Upper lobe of left lung (tissue), 6 donors: ENCODE measurements at regions not wholly inside any gene's neighbourhood (a gene's known extent, or its start where the extent isn't known, plus 50 kb on each side); places are given as distances from the start of the nearest gene placed in this dataset.

Experiments
- ATAC-seq, 2 donors: fragments of 200-7000 bp; cut with Tn5 transposase; one replicate each; pipeline ENCODE4 v1.9.1; 2022; ENCODE audit warnings: mild to moderate bottlenecking in 2 of 2, moderate library complexity in 2 of 2; ENCODE audit not compliant: low FRiP score in 2 of 2
- DNase-seq, 2 donors: peaks; one replicate each; pipeline ENCODE4 v3.0.0-alpha.2; 2019 to 2020
- H3K27ac ChIP-seq, 4 donors: fragments of 200-600 bp; sonication (generic); one replicate each; pipeline ENCODE4 v1.5.1; 2016 to 2019
- H3K27me3 ChIP-seq, 4 donors: fragments of 200-600 bp; sonication (generic); one replicate each; pipeline ENCODE4 v1.5.1; 2017 to 2019
- H3K36me3 ChIP-seq, 4 donors: fragments of 200-600 bp; sonication (generic); one replicate each; pipeline ENCODE4 v1.5.1; 2016 to 2019
- H3K4me1 ChIP-seq, 4 donors: fragments of 200-600 bp; sonication (generic); one replicate each; pipeline ENCODE4 v1.5.1; 2018 to 2019
- H3K4me3 ChIP-seq, 4 donors: fragments of 200-600 bp; sonication (generic); one replicate each; pipeline ENCODE4 v1.5.1; 2017 to 2019; ENCODE audit warnings: mild to moderate bottlenecking in 2 of 4, moderate library complexity in 1 of 4
- H3K9me3 ChIP-seq, 4 donors: fragments of 200-600 bp; sonication (generic); one replicate each; pipeline ENCODE4 v1.5.1; 2018 to 2019
- CTCF ChIP-seq, 6 experiments: fragments of 450-650 bp in 4 of 6; fragments of 200-600 bp in 2 of 6; sonication (generic) in 2 of 6; IDR thresholded peaks; one replicate each; pipeline ENCODE4 v1.5.1; 2016 to 2019; ENCODE audit warnings: antibody characterized with exemption in 6 of 6
- EP300 ChIP-seq, 4 donors: sonication (generic); formaldehyde crosslinking; IDR thresholded peaks; one replicate each; pipeline ENCODE4 v1.5.1; 2017; ENCODE audit warnings: antibody characterized with exemption in 4 of 4, control low read depth in 2 of 4
- POLR2A ChIP-seq, 4 donors: fragments of 450-650 bp; IDR thresholded peaks; one replicate each; pipeline ENCODE4 v1.5.1; 2016 to 2017; ENCODE audit warnings: antibody characterized with exemption in 4 of 4, mild to moderate bottlenecking in 2 of 4
- POLR2AphosphoS5 ChIP-seq, 2 donors: sonication (generic); formaldehyde crosslinking; IDR thresholded peaks; one replicate each; pipeline ENCODE4 v1.5.1; 2017; ENCODE audit warnings: antibody characterized with exemption in 2 of 2
- WGBS, 2 donors: methylation state at CpG; one replicate each; pipeline ENCODE4 v1.1.5; 2017 to 2018; 5-methylcytosine and 5-hydroxymethylcytosine counted together
- donor health status: DM: no; HTN: no; CAD: no; lungs with moderate emphysema.
- donor health status: DM: no; HTN: yes; CAD: no; lungs with severe emphysema.

GRCh38 chr5:39489263-39489662 is 64.5 kb upstream of the DAB2 start:
- peaks cover 0 to 11% (median 3%) of the 10 kb centered on the region in 4 donors for H3K9me3 ChIP-seq
- no peak for DNase-seq
- TF ChIP-seq POLR2AphosphoS5 (IDR thresholded peaks at IDR 0.05) (no peak), CTCF (IDR thresholded peaks at IDR 0.05) (no peak), POLR2A (IDR thresholded peaks at IDR 0.05) (no peak), EP300 (IDR thresholded peaks at IDR 0.05) (no peak)
- 95 to 100% methylated on average over 1 of the region's 1 CpG for WGBS, 2 donors
- peaks cover 0 to 19% (median under 1%) of the 10 kb centered on the region in 4 donors for H3K4me1 ChIP-seq
- no peak for ATAC-seq
- H3K27me3 ChIP-seq = no peaks in the 10 kb centered on the region
- no peak overlapping the region for H3K4me3 ChIP-seq
- no peak overlapping the region for H3K27ac ChIP-seq
- no peaks in the 10 kb centered on the region for H3K36me3 ChIP-seq

- H3K36me3 ChIP-seq = no peaks in the 10 kb centered on the region
- DNase-seq = no peak
- no peaks in the 10 kb centered on the region for H3K27me3 ChIP-seq
- 88 to 93% methylated on average over 2 of the region's 2 CpGs for WGBS, 2 donors
- TF ChIP-seq CTCF (IDR thresholded peaks at IDR 0.05) (no peak), POLR2AphosphoS5 (IDR thresholded peaks at IDR 0.05) (no peak), POLR2A (IDR thresholded peaks at IDR 0.05) (no peak), EP300 (IDR thresholded peaks at IDR 0.05) (no peak)
- H3K4me1 ChIP-seq = peaks cover 0 to 19% (median 3%) of the 10 kb centered on the region in 4 donors
- H3K4me3 ChIP-seq = no peak overlapping the region
- peaks cover 0 to 11% (median 3%) of the 10 kb centered on the region in 4 donors for H3K9me3 ChIP-seq
- no peak overlapping the region for H3K27ac ChIP-seq
- no peak for ATAC-seq
These were observed 62.0 kb upstream of the DAB2 start for GRCh38 chr5:39486790-39487189.

DNA sequence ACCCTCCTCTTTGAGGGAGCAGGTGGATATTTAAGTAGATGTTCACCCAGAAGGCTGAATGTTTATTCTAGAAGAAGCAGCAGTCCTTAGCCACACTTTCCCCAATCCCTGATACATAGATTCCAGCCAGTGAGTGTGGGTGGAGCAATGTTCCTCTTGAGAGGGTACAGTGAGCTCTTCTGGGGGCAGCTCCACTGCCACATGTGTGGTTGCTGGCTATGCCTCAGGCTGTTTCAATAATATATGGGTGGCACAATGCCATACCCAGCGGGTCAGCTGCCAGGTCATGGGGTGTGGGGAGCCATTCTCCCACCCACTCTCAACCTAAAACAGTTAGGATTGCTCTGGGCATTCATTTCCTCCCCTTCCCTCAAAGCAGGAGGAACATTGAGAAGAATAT is 61.6 kb upstream of the DAB2 start:
- Histone ChIP-seq H3K4me3 (no peak overlapping the region), H3K9me3 (peaks cover 0 to 9% (median 3%) of the 10 kb centered on the region in 4 donors), H3K27ac (no peak overlapping the region), H3K27me3 (no peaks in the 10 kb centered on the region), H3K36me3 (no peaks in the 10 kb centered on the region), H3K4me1 (peaks cover 0 to 19% (median 3%) of the 10 kb centered on the region in 4 donors)
- 52 to 53% methylated on average over 1 of the region's 1 CpG for WGBS, 2 donors
- TF ChIP-seq CTCF (IDR thresholded peaks at IDR 0.05) (no peak), POLR2AphosphoS5 (IDR thresholded peaks at IDR 0.05) (no peak), EP300 (IDR thresholded peaks at IDR 0.05) (no peak), POLR2A (IDR thresholded peaks at IDR 0.05) (no peak)
- peak in 1 of 2 donors; percentile 57 for ATAC-seq
- no peak for DNase-seq

DNA sequence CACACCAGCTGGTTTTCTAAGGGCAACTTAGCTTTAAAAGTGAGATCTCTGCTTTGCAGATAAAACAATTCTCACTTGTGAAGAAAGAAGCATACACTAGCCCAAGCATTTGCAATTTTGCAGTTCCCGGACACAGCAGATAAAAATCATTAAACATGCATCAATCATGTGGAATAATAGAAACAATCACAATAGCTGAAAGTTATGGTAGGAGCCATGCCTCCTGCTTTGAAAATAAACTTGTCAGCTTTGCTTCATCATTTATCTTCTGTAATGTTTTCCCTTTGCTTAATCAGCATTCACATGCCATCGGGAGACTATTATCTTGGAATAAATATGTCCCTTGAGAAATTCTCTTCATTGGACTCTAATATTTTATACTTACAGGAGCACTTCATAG is 60.3 kb upstream of the DAB2 start:
- 51 to 54% methylated on average over 2 of the region's 2 CpGs for WGBS, 2 donors
- no peak overlapping the region for H3K27ac ChIP-seq
- H3K4me3 ChIP-seq = no peak overlapping the region
- peaks cover 0 to 2% (median 0%) of the 10 kb centered on the region in 4 donors for H3K9me3 ChIP-seq
- H3K36me3 ChIP-seq = no peaks in the 10 kb centered on the region
- ATAC-seq (no peak), DNase-seq (no peak)
- TF ChIP-seq POLR2A (IDR thresholded peaks at IDR 0.05) (no peak), EP300 (IDR thresholded peaks at IDR 0.05) (no peak), CTCF (IDR thresholded peaks at IDR 0.05) (no peak), POLR2AphosphoS5 (IDR thresholded peaks at IDR 0.05) (no peak)
- H3K27me3 ChIP-seq = no peaks in the 10 kb centered on the region
- peaks cover 0 to 19% (median 3%) of the 10 kb centered on the region in 4 donors for H3K4me1 ChIP-seq

DNA sequence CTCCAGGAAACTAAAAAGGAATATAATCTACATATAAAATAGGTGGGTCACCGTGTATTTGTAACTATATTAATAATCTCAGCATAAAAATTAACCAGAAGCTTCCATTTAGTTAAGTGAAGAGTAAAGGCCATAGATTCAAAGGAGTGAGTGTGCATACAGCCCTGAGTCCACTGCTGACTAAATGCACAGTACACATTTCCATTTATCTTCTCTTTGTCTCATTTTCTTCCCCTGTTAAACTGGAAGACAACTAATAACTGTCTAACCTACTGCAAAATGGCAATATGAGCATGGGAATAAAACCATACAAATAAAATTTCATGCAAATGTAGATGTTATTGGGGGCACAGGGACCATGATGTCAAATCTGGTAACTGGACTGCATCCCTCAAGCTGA is 59.9 kb upstream of the DAB2 start:
- WGBS, 2 donors = 74 to 85% methylated on average over 1 of the region's 1 CpG
- Histone ChIP-seq H3K4me1 (peaks cover 0 to 19% (median 3%) of the 10 kb centered on the region in 4 donors), H3K4me3 (no peak overlapping the region), H3K27me3 (no peaks in the 10 kb centered on the region), H3K9me3 (no peaks in the 10 kb centered on the region), H3K27ac (no peak overlapping the region), H3K36me3 (no peaks in the 10 kb centered on the region)
- TF ChIP-seq POLR2AphosphoS5 (IDR thresholded peaks at IDR 0.05) = no peak
- no peak for TF ChIP-seq EP300 (IDR thresholded peaks at IDR 0.05)
- ATAC-seq (no peak), DNase-seq (no peak)
